ENCODE measurements at regions not wholly inside any gene's neighbourhood (a gene's known extent, or its start where the extent isn't known, plus 50 kb on each side); places are given as distances from the start of the nearest gene placed in this dataset.
"Not testable (repeated sequence)": the region's sequence is repeated elsewhere in the genome, so short reads cannot be mapped to it uniquely, and the experiment has no call there.

DNA sequence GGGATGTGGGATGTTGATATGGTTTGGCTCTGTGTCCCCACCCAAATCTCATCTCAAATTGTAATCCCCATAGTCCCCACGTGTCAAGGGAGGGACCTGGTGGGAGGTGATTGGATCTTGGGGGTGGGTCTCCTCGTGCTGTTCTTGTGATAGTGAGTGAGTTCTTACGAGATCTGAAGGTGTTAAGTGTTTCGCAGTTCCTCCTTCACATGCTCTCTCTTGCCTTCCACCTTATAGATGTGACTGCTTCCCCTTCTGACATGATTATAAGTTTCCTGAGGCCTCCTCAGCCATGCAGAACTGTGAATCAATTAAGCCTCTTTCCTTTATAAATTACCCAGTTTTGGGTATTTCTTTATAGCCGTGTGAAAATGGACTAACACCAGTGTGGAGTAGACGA lies 130.1 kb upstream of the KCNE2 start:
- not testable (repeated sequence) for H3K4me1 ChIP-seq; DNase-seq; H3K4me3 ChIP-seq; H3K27ac ChIP-seq; H3K27me3 ChIP-seq; H3K9me3 ChIP-seq (replicated peaks); H3K36me3 ChIP-seq

GRCh38 chr21:34235514-34235913 lies 128.3 kb upstream of the KCNE2 start:
- no peaks in the 10 kb centered on the region for H3K36me3 ChIP-seq
- no peaks in the 10 kb centered on the region for H3K27me3 ChIP-seq
- H3K27ac ChIP-seq = no peak overlapping the region
- DNase-seq = no peak
- H3K4me1 ChIP-seq = no peaks in the 10 kb centered on the region
- H3K4me3 ChIP-seq = no peak overlapping the region
- no peaks in the 10 kb centered on the region; the same call in 1 of the 2 replicates for H3K9me3 ChIP-seq (replicated peaks)

DNA sequence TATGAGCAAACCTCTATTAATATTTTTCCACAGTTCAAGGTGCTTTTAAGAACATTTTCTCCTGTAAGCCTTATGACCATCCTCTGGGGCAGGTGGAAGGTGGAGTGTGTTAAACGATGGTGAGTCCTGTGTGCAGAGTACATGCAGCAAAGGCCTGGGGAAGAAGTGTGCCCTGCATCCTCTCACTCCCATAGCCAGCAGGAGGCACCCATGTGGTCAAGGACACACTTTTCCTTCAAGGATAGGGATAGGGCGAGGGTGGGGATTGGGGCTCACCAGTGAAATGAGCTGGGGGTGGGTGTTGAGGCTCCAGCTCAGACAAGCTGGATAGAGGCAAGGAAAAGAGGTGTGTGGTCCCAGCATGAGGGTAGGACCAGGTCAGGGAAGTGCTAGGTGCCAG lies 120.8 kb upstream of the KCNE2 start:
- Histone ChIP-seq H3K27ac (no peak overlapping the region), H3K4me1 (no peaks in the 10 kb centered on the region), H3K36me3 (no peaks in the 10 kb centered on the region), H3K9me3 (replicated peaks) (no peaks in the 10 kb centered on the region), H3K27me3 (no peaks in the 10 kb centered on the region), H3K4me3 (no peak overlapping the region)
- DNase-seq = no peak

GRCh38 chr21:34243562-34243961 lies 120.2 kb upstream of the KCNE2 start:
- Histone ChIP-seq H3K36me3 (no peaks in the 10 kb centered on the region), H3K4me1 (no peaks in the 10 kb centered on the region), H3K9me3 (replicated peaks) (no peaks in the 10 kb centered on the region), H3K4me3 (no peak overlapping the region), H3K27ac (no peak overlapping the region), H3K27me3 (no peaks in the 10 kb centered on the region)
- peak; percentile 19 to 57 for DNase-seq

DNA sequence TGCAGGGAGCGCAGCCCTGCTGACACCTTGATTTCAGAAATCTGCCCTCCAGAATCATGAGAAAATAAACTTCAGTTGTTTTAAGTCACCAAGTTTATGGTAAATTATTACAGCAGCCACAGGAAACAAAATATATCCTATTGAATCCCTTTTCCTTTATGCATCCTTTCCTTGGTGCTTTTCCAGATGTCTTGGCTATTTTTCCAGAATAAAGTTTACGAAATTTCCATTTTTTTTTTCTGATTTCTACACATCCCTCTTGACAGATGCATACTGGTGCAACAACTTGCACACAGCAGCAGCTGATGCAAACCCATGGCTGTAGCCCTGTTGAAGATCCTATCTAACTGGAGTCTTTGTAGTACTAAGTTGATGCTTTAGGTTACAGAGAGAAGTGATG lies 111.1 kb upstream of the KCNE2 start:
- Histone ChIP-seq H3K27me3 (no peaks in the 10 kb centered on the region), H3K27ac (no peak overlapping the region), H3K4me1 (no peaks in the 10 kb centered on the region), H3K4me3 (no peak overlapping the region), H3K36me3 (no peaks in the 10 kb centered on the region), H3K9me3 (replicated peaks) (no peaks in the 10 kb centered on the region; the same call in 1 of the 2 replicates)
- no peak for DNase-seq

GRCh38 chr21:34255073-34255472 lies 108.7 kb upstream of the KCNE2 start:
- Histone ChIP-seq H3K36me3 (no peaks in the 10 kb centered on the region), H3K4me1 (no peaks in the 10 kb centered on the region), H3K9me3 (replicated peaks) (no peaks in the 10 kb centered on the region; the same call in 1 of the 2 replicates), H3K4me3 (no peak overlapping the region), H3K27me3 (no peaks in the 10 kb centered on the region), H3K27ac (no peak overlapping the region)
- DNase-seq = no peak

GRCh38 chr21:34260277-34261008 lies 103.4 kb upstream of the KCNE2 start:
- no peaks in the 10 kb centered on the region for H3K27me3 ChIP-seq
- no peak overlapping the region for H3K27ac ChIP-seq
- H3K9me3 ChIP-seq (replicated peaks) = no peaks in the 10 kb centered on the region; the same call in 1 of the 2 replicates
- DNase-seq = peak; percentile 24 to 37
- H3K36me3 ChIP-seq = no peaks in the 10 kb centered on the region
- no peak overlapping the region for H3K4me3 ChIP-seq
- H3K4me1 ChIP-seq = no peaks in the 10 kb centered on the region

DNA sequence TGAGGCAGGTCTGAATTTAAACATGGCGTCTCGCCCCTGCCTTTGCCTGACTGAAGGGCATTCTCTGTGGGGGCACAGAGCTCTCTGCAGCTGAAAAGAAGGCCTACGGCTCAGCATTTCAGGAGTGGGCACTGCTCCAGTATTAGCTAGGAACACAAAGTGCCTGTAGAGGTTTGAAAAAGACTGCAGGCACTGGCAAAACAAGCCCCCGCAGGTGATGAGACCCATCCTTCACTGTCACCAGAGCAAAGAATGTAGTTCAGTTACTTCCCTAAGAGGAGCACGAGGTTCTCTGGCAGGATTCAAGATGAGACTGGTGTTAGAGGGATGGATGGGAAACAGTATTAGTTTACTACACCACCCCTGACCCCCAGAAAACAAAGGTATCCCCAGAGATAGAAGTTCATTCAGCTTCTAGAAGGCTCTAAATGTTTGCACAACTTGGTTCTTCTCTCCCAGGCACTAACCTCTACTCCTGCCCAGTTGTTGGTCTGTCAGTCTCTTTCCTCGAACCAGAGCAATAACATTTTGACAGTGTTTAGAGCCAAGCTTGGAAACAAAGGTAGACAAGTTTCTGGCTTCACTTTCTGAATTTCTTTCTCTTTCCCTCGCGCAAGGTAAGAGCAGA lies 101.9 kb upstream of the KCNE2 start:
- Histone ChIP-seq H3K36me3 (no peaks in the 10 kb centered on the region), H3K4me3 (no peak overlapping the region), H3K9me3 (replicated peaks) (no peaks in the 10 kb centered on the region; the same call in 1 of the 2 replicates), H3K27ac (no peak overlapping the region), H3K4me1 (no peaks in the 10 kb centered on the region), H3K27me3 (no peaks in the 10 kb centered on the region)
- DNase-seq = no peak

DNA sequence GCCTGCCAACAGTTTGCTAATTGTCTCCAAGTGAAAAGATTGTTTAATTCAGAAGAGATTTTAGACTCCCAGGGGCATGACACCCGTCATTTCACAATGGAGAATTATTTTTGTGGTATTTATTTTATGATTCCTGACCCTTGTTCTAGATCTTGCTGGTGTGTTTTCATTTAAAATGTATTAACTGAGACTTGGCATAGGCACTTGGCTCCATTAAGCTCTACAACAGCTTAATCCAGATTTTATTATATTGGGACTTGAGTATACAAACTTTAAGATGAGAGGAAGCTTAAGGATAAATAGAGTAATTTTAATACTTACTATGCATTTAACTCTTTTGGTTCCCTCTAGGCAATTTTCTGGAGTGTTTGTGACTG lies 101.3 kb upstream of the KCNE2 start:
- Histone ChIP-seq H3K27ac (no peak overlapping the region), H3K4me3 (no peak overlapping the region), H3K36me3 (no peaks in the 10 kb centered on the region), H3K9me3 (replicated peaks) (no peaks in the 10 kb centered on the region; the same call in 1 of the 2 replicates), H3K4me1 (no peaks in the 10 kb centered on the region), H3K27me3 (no peaks in the 10 kb centered on the region)
- no peak for DNase-seq

GRCh38 chr21:34263629-34264028 lies 100.2 kb upstream of the KCNE2 start:
- H3K4me1 ChIP-seq = no peaks in the 10 kb centered on the region
- no peak for DNase-seq
- no peaks in the 10 kb centered on the region; the same call in 1 of the 2 replicates for H3K9me3 ChIP-seq (replicated peaks)
- H3K36me3 ChIP-seq = no peaks in the 10 kb centered on the region
- H3K27me3 ChIP-seq = no peaks in the 10 kb centered on the region
- no peak overlapping the region for H3K4me3 ChIP-seq
- H3K27ac ChIP-seq = no peak overlapping the region

GRCh38 chr21:34266351-34266750 lies 97.5 kb upstream of the KCNE2 start:
- Histone ChIP-seq H3K4me3 (no peak overlapping the region), H3K27me3 (peaks cover 5% of the 10 kb centered on the region; the same call in 1 of the 2 replicates), H3K4me1 (no peaks in the 10 kb centered on the region), H3K27ac (no peak overlapping the region), H3K36me3 (no peaks in the 10 kb centered on the region), H3K9me3 (replicated peaks) (no peaks in the 10 kb centered on the region; the same call in 1 of the 2 replicates)
- DNase-seq = no peak

DNA sequence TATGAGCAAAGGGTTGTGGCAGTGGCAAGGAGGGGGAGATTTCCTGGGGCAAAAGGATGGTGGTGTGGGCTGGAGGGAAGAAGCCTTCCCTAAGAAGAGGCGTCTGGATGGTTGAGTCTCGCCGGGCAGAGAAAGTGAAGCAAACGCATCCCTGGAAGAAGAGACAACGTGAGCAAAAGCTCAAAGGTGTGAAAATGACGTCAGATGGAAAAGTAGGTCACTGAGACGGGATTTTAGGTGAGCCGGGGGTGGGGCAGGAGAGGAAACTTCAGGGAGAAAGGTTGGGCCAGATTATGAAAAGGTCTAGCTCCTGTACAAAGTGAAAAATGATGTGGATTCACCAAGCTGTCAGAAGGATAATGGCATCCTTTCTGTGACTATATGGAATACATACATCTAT lies 95.3 kb upstream of the KCNE2 start:
- Histone ChIP-seq H3K9me3 (replicated peaks) (no peaks in the 10 kb centered on the region; the same call in 1 of the 2 replicates), H3K4me3 (no peak overlapping the region), H3K27me3 (peaks cover 5% of the 10 kb centered on the region; the same call in 1 of the 2 replicates), H3K27ac (no peak overlapping the region), H3K36me3 (no peaks in the 10 kb centered on the region), H3K4me1 (no peaks in the 10 kb centered on the region)
- DNase-seq = no peak

DNA sequence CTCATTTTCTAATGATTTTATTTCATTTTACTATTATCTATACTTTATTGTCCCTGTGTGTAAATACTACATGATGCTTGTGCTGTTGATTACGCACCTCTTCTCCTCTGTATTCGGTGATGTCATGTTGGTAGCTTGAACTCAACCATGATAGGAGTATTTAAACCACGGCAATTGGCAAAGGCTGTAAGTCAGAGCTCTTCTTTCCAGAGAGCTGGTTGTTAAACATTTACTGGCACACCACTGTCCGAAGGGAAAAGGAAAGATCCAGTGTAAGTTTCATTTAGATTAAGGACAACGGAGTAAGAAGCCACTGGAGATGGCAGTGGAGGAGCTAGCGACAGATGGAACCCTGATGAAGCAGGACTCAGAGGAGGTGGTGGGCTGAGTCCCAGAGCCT lies 93.4 kb upstream of the KCNE2 start:
- no peak for DNase-seq
- H3K4me1 ChIP-seq = no peaks in the 10 kb centered on the region
- H3K27me3 ChIP-seq = peaks cover 5% of the 10 kb centered on the region; the same call in 1 of the 2 replicates
- H3K36me3 ChIP-seq = no peaks in the 10 kb centered on the region
- no peak overlapping the region for H3K4me3 ChIP-seq
- no peak overlapping the region for H3K27ac ChIP-seq
- H3K9me3 ChIP-seq (replicated peaks) = no peaks in the 10 kb centered on the region

DNA sequence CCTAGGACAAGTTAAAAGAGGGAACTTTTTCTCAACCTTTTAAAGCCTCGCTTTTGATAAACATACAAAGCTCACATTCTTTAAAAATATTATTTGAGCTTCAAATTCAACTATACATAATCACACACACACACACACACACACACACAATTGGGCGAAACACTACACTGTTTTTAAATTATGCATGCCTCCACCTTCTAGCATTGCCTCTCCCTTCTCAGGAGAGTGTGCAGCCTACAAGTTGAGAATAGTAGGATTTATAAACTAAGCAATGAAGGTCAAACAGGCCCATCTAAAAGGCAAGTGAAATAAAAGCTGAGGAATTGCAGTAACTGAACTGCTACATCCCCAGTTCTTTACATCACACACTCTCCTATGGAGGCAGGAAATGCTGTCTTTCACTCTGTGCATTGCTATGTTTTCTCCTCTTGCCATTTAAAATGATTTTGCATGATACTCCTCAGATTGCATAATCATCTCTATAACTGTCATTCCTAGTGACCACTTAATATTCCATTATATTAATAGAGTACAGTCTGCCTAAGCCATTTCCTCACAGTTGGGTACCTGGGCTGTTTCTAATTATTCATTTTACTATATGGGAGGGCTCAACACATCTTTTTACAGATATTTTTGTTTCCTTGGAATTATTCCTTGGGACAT lies 92.5 kb upstream of the KCNE2 start:
- no peak for DNase-seq
- peaks cover 5% of the 10 kb centered on the region; the same call in 1 of the 2 replicates for H3K27me3 ChIP-seq
- no peaks in the 10 kb centered on the region for H3K4me1 ChIP-seq
- no peaks in the 10 kb centered on the region for H3K9me3 ChIP-seq (replicated peaks)
- no peak overlapping the region for H3K27ac ChIP-seq
- H3K4me3 ChIP-seq = no peak overlapping the region
- no peaks in the 10 kb centered on the region for H3K36me3 ChIP-seq

GRCh38 chr21:34272321-34272720 lies 91.5 kb upstream of the KCNE2 start:
- Histone ChIP-seq H3K27ac (no peak overlapping the region), H3K4me1 (no peaks in the 10 kb centered on the region), H3K36me3 (no peaks in the 10 kb centered on the region), H3K9me3 (replicated peaks) (no peaks in the 10 kb centered on the region), H3K4me3 (no peak overlapping the region), H3K27me3 (peaks cover 5% of the 10 kb centered on the region; the same call in 1 of the 2 replicates)
- no peak for DNase-seq
